Activated naive CD8-positive, alpha-beta T cell treated with anti-CD3 and anti-CD28 coated beads, Interleukin-2, amount 10 ng/mL, durations not matched to agents 7 days and 5 days (primary cell): ENCODE measurements at regions not wholly inside any gene's neighbourhood (a gene's known extent, or its start where the extent isn't known, plus 50 kb on each side); places are given as distances from the start of the nearest gene placed in this dataset.
A peak's percentile ranks its signal among the peaks of the same experiment; 100 is the strongest.
"Not testable (repeated sequence)": the region's sequence is repeated elsewhere in the genome, so short reads cannot be mapped to it uniquely, and the experiment has no call there.

ENCODE experiments used
- ATAC-seq: fragments of 150-1000 bp; cut with Tn5 transposase; one replicate; pipeline ENCODE4 v1.10.0; 2021; ENCODE audit warnings: low read depth, moderate library complexity
- POLR2A ChIA-PET: fragments of 350-600 bp; sonication (Branson Sonifier 250); formaldehyde crosslinking; loops from one replicate; lab custom pipeline; 2021; ENCODE audit warnings: antibody characterized with exemption; lab: Charles Lee
- DNase-seq: peaks from one replicate; pipeline ENCODE4 v3.0.0; 2021
- H3K27ac Mint-ChIP-seq: one replicate; pipeline ENCODE4 v1.8.0; 2022; ENCODE audit warnings: mild to moderate bottlenecking, mixed read lengths
- H3K27me3 Mint-ChIP-seq: one replicate; pipeline ENCODE4 v1.8.0; 2022; ENCODE audit warnings: mild to moderate bottlenecking, moderate library complexity, mixed read lengths
- H3K36me3 Mint-ChIP-seq: one replicate; pipeline ENCODE4 v1.8.0; 2021; ENCODE audit warnings: mild to moderate bottlenecking, mixed read lengths
- H3K4me1 Mint-ChIP-seq: one replicate; pipeline ENCODE4 v1.8.0; 2021; ENCODE audit warnings: mixed read lengths
- H3K4me3 Mint-ChIP-seq: one replicate; pipeline ENCODE4 v1.8.0; 2022; ENCODE audit warnings: mild to moderate bottlenecking, moderate library complexity, mixed read lengths
- H3K9me3 Mint-ChIP-seq: one replicate; pipeline ENCODE4 v1.8.0; 2021; ENCODE audit warnings: mixed read lengths

- ATAC-seq, H3K4me1 Mint-ChIP-seq, DNase-seq, H3K27me3 Mint-ChIP-seq, POLR2A ChIA-PET, H3K27ac Mint-ChIP-seq, H3K4me3 Mint-ChIP-seq, H3K36me3 Mint-ChIP-seq: not testable (repeated sequence)
- peaks cover 12% of the 10 kb centered on the region for H3K9me3 Mint-ChIP-seq
These were observed 170.7 kb downstream of the CRPPA start for GRCh38 chr7:16250655-16251054.

GRCh38 chr7:16249204-16249603 is 172.1 kb downstream of the CRPPA start:
- H3K27ac Mint-ChIP-seq, POLR2A ChIA-PET, H3K27me3 Mint-ChIP-seq, H3K4me1 Mint-ChIP-seq, H3K4me3 Mint-ChIP-seq, H3K36me3 Mint-ChIP-seq, DNase-seq, ATAC-seq: not testable (repeated sequence)
- peaks cover 11% of the 10 kb centered on the region for H3K9me3 Mint-ChIP-seq

GRCh38 chr7:16248556-16248955 is 172.8 kb downstream of the CRPPA start:
- DNase-seq, H3K9me3 Mint-ChIP-seq, H3K36me3 Mint-ChIP-seq, H3K4me3 Mint-ChIP-seq, POLR2A ChIA-PET, H3K4me1 Mint-ChIP-seq, H3K27me3 Mint-ChIP-seq, ATAC-seq, H3K27ac Mint-ChIP-seq: not testable (repeated sequence)

GRCh38 chr7:16244469-16244868 is 176.9 kb downstream of the CRPPA start:
- ATAC-seq, result no peak
- Mint-ChIP-seq H3K27me3 (no peaks in the 10 kb centered on the region), H3K36me3 (no peaks in the 10 kb centered on the region), H3K9me3 (no peaks in the 10 kb centered on the region), H3K4me1 (no peaks in the 10 kb centered on the region), H3K4me3 (no peak overlapping the region), H3K27ac (no peak overlapping the region)
- DNase-seq, result no peak
- POLR2A ChIA-PET, result no interaction called here

GRCh38 chr7:16242920-16243319 is 178.4 kb downstream of the CRPPA start:
- no peaks in the 10 kb centered on the region for H3K36me3 Mint-ChIP-seq
- H3K27me3 Mint-ChIP-seq, result no peaks in the 10 kb centered on the region
- no peak for ATAC-seq
- no peaks in the 10 kb centered on the region for H3K9me3 Mint-ChIP-seq
- H3K27ac Mint-ChIP-seq, result no peak overlapping the region
- no peak overlapping the region for H3K4me3 Mint-ChIP-seq
- no peaks in the 10 kb centered on the region for H3K4me1 Mint-ChIP-seq
- no peak for DNase-seq
- POLR2A ChIA-PET, result no interaction called here

GRCh38 chr7:16241017-16241416 is 180.3 kb downstream of the CRPPA start:
- no peak for ATAC-seq
- no peak overlapping the region for H3K27ac Mint-ChIP-seq
- H3K9me3 Mint-ChIP-seq, result no peaks in the 10 kb centered on the region
- H3K36me3 Mint-ChIP-seq, result no peaks in the 10 kb centered on the region
- POLR2A ChIA-PET, result no interaction called here
- DNase-seq, result no peak
- H3K27me3 Mint-ChIP-seq, result no peaks in the 10 kb centered on the region
- H3K4me1 Mint-ChIP-seq, result no peaks in the 10 kb centered on the region
- H3K4me3 Mint-ChIP-seq, result no peak overlapping the region

GRCh38 chr7:16236381-16236780 is 185.0 kb downstream of the CRPPA start:
- POLR2A ChIA-PET, result no interaction called here
- H3K27me3 Mint-ChIP-seq, result no peaks in the 10 kb centered on the region

GRCh38 chr7:16235147-16236114 is 185.9 kb downstream of the CRPPA start:
- H3K27ac Mint-ChIP-seq, result no peak overlapping the region
- no peaks in the 10 kb centered on the region for H3K4me1 Mint-ChIP-seq
- H3K27me3 Mint-ChIP-seq, result no peaks in the 10 kb centered on the region
- H3K36me3 Mint-ChIP-seq, result peaks cover 3% of the 10 kb centered on the region
- no peak for ATAC-seq
- peaks cover 17% of the 10 kb centered on the region for H3K9me3 Mint-ChIP-seq
- DNase-seq, result no peak
- no peak overlapping the region for H3K4me3 Mint-ChIP-seq
- POLR2A ChIA-PET, result no interaction called here

More at GRCh38 chr7:16236381-16236780, 185.0 kb downstream of the CRPPA start:
- no peak for DNase-seq
- no peaks in the 10 kb centered on the region for H3K4me1 Mint-ChIP-seq
- no peak for ATAC-seq
- H3K4me3 Mint-ChIP-seq, result no peak overlapping the region
- peaks cover 11% of the 10 kb centered on the region for H3K9me3 Mint-ChIP-seq
- H3K27ac Mint-ChIP-seq, result no peak overlapping the region
- H3K36me3 Mint-ChIP-seq, result no peaks in the 10 kb centered on the region

- POLR2A ChIA-PET, result no interaction called here
- DNase-seq (no peak), ATAC-seq (no peak)
- Mint-ChIP-seq H3K9me3 (peaks cover 20% of the 10 kb centered on the region), H3K4me1 (no peaks in the 10 kb centered on the region), H3K36me3 (peaks cover 4% of the 10 kb centered on the region), H3K27me3 (no peaks in the 10 kb centered on the region), H3K27ac (no peak overlapping the region), H3K4me3 (no peak overlapping the region)
These were observed 186.7 kb downstream of the CRPPA start for GRCh38 chr7:16234493-16235146.

- DNase-seq (no peak), ATAC-seq (no peak)
- Mint-ChIP-seq H3K4me3 (no peak overlapping the region), H3K9me3 (peaks cover 20% of the 10 kb centered on the region), H3K36me3 (peaks cover 4% of the 10 kb centered on the region), H3K4me1 (no peaks in the 10 kb centered on the region), H3K27ac (no peak overlapping the region), H3K27me3 (no peaks in the 10 kb centered on the region)
- POLR2A ChIA-PET, result no interaction called here
These were observed 187.8 kb downstream of the CRPPA start for GRCh38 chr7:16233517-16233916.

- Mint-ChIP-seq H3K27ac (no peak overlapping the region), H3K4me1 (no peaks in the 10 kb centered on the region), H3K4me3 (no peak overlapping the region), H3K27me3 (no peaks in the 10 kb centered on the region), H3K9me3 (peaks cover 21% of the 10 kb centered on the region), H3K36me3 (peaks cover 4% of the 10 kb centered on the region)
- ATAC-seq (no peak), DNase-seq (no peak)
- POLR2A ChIA-PET, result no interaction called here
These were observed 189.1 kb downstream of the CRPPA start for GRCh38 chr7:16232273-16232672.

GRCh38 chr7:16223963-16224707 is 197.2 kb downstream of the CRPPA start:
- Mint-ChIP-seq H3K4me3 (peak overlapping the region; percentile 61), H3K27me3 (no peaks in the 10 kb centered on the region), H3K36me3 (peaks cover 1% of the 10 kb centered on the region), H3K4me1 (peaks cover 5% of the 10 kb centered on the region), H3K9me3 (peaks cover 2% of the 10 kb centered on the region), H3K27ac (no peak overlapping the region)
- POLR2A ChIA-PET, result interaction anchor here (1.5 kb wide), 1 partner anchor 196 kb away, joined by 5 read pairs; the partner anchor contains the start of gene CRPPA
- DNase-seq (peak; percentile 47), ATAC-seq (peak; percentile 70)

GRCh38 chr7:16212610-16213009 is 208.7 kb downstream of the CRPPA start:
- POLR2A ChIA-PET, result no interaction called here
- H3K9me3 Mint-ChIP-seq, result no peaks in the 10 kb centered on the region
- no peaks in the 10 kb centered on the region for H3K27me3 Mint-ChIP-seq
- H3K4me3 Mint-ChIP-seq, result no peak overlapping the region
- H3K27ac Mint-ChIP-seq, result no peak overlapping the region
- no peak for DNase-seq
- peaks cover 3% of the 10 kb centered on the region for H3K4me1 Mint-ChIP-seq
- no peak for ATAC-seq
- no peaks in the 10 kb centered on the region for H3K36me3 Mint-ChIP-seq
